GM23248 (cell line): ENCODE measurements at regions not wholly inside any gene's neighbourhood (a gene's known extent, or its start where the extent isn't known, plus 50 kb on each side); places are given as distances from the start of the nearest gene placed in this dataset.

Experiments used
- EZH2 ChIP-seq: fragments of 200-600 bp; sonication (generic); IDR thresholded peaks from 2 replicates; pipeline ENCODE4 v1.6.1; 2018; ENCODE audit warnings: antibody characterized with exemption, mild to moderate bottlenecking; ENCODE audit not compliant: insufficient read depth, poor library complexity, severe bottlenecking
- EZH2phosphoT487 ChIP-seq: fragments of 200-600 bp; sonication (generic); IDR thresholded peaks from 2 replicates; pipeline ENCODE4 v1.6.1; 2018; ENCODE audit warnings: antibody characterized with exemption, moderate library complexity, mild to moderate bottlenecking, low read depth; ENCODE audit not compliant: insufficient read depth

- no peak for TF ChIP-seq EZH2
- no peak for TF ChIP-seq EZH2phosphoT487
Measured at GRCh38 chr13:59414006-59414405, 749.7 kb downstream of the DIAPH3 start.
